OCI-LY7 (cell line): ENCODE measurements at regions not wholly inside any gene's neighbourhood (a gene's known extent, or its start where the extent isn't known, plus 50 kb on each side); places are given as distances from the start of the nearest gene placed in this dataset.
"Not testable (repeated sequence)": the region's sequence is repeated elsewhere in the genome, so short reads cannot be mapped to it uniquely, and the experiment has no call there.

Source experiments
- BruUV-seq: library from RNA; stranded (reverse); fragments of 400-500 nt; replicated peaks from 2 replicates; lab custom pipeline; 2021; lab: Mats Ljungman, UMichigan
- CTCF ChIA-PET: fragments of 300-600 bp; sonication (Branson Sonifier 250); formaldehyde crosslinking; loops from one replicate; lab custom pipeline; 2022; ENCODE audit warnings: antibody characterized with exemption; ENCODE audit not compliant: unreplicated experiment; lab: Charles Lee
- POLR2A ChIA-PET: fragments of 300-600 bp; sonication (Branson Sonifier 250); formaldehyde crosslinking; loops from one replicate; lab custom pipeline; 2022; ENCODE audit warnings: antibody characterized with exemption; lab: Charles Lee
- DNase-seq: peaks from one replicate; pipeline ENCODE4 v3.0.0-alpha.2; 2015; ENCODE audit warnings: low spot score
- H2AFZ ChIP-seq: fragments of 200-600 bp; sonication (generic), shearing (Covaris generic); 2 replicates; pipeline ENCODE4 v1.6.1; 2014; ENCODE audit warnings: mild to moderate bottlenecking, antibody characterized with exemption, low read length, moderate library complexity
- H3K27ac ChIP-seq: fragments of 200-600 bp; sonication (generic); 2 replicates; pipeline ENCODE4 v1.5.1; 2014; ENCODE audit warnings: mixed run types, low read depth, mild to moderate bottlenecking, moderate library complexity, low read length, inconsistent platforms; ENCODE audit not compliant: poor library complexity, severe bottlenecking
- H3K36me3 ChIP-seq: fragments of 200-600 bp; sonication (generic); 2 replicates; pipeline ENCODE4 v1.6.1; 2014; ENCODE audit warnings: mild to moderate bottlenecking, antibody characterized with exemption, low read length, moderate library complexity, mixed read lengths; ENCODE audit not compliant: insufficient read depth
- H3K4me1 ChIP-seq: fragments of 200-600 bp; sonication (generic); 2 replicates; pipeline ENCODE4 v1.5.1; 2014; ENCODE audit warnings: mild to moderate bottlenecking, low read length; ENCODE audit not compliant: insufficient read depth, poor library complexity, severe bottlenecking
- H3K4me2 ChIP-seq: fragments of 200-600 bp; sonication (generic); 2 replicates; pipeline ENCODE4 v1.6.1; 2014; ENCODE audit warnings: mild to moderate bottlenecking, low read length
- H3K4me3 ChIP-seq: fragments of 200-600 bp; sonication (generic); 2 replicates; pipeline ENCODE4 v1.5.1; 2014; ENCODE audit warnings: mild to moderate bottlenecking, low read depth, low read length; ENCODE audit not compliant: poor library complexity, severe bottlenecking
- H3K79me2 ChIP-seq: fragments of 200-600 bp; sonication (generic); 2 replicates; pipeline ENCODE4 v1.6.1; 2016; ENCODE audit warnings: low read depth, mild to moderate bottlenecking, low read length, moderate library complexity, mixed read lengths; ENCODE audit not compliant: insufficient read depth
- H3K9me2 ChIP-seq: fragments of 200-600 bp; sonication (generic); 2 replicates; pipeline ENCODE4 v1.6.1; 2016; ENCODE audit warnings: mild to moderate bottlenecking, low read length, mixed read lengths; ENCODE audit not compliant: insufficient read depth
- H3K9me3 ChIP-seq: fragments of 200-600 bp; sonication (generic); 2 replicates; pipeline ENCODE4 v1.6.1; 2014; ENCODE audit warnings: mild to moderate bottlenecking, mixed run types, low read length, mixed read lengths
- H4K20me1 ChIP-seq: fragments of 200-600 bp; sonication (generic); 2 replicates; pipeline ENCODE4 v1.6.1; 2014; ENCODE audit warnings: mild to moderate bottlenecking, antibody characterized with exemption, low read length, moderate library complexity, mixed read lengths; ENCODE audit not compliant: insufficient read depth
- EZH2phosphoT487 ChIP-seq: fragments of 200-600 bp; sonication (generic); IDR thresholded peaks from 2 replicates; pipeline ENCODE4 v1.6.1; 2018; ENCODE audit warnings: low read depth, borderline replicate concordance, mild to moderate bottlenecking, mixed run types, antibody characterized with exemption, low read length, moderate library complexity, mixed read lengths
- intact Hi-C: fragments of 100-400 bp; cut with micrococcal nuclease; formaldehyde crosslinking; loops from one replicate; pipeline ENCODE4 v1.10.0; 2022; ENCODE audit not compliant: unreplicated experiment
- TF ChIP-seq, protein P1 (sequence below): fragments of 200-600 bp; sonication (generic); conservative IDR thresholded peaks from 2 replicates; pipeline ENCODE4 v1.5.1; 2014; ENCODE audit warnings: mild to moderate bottlenecking, antibody characterized with exemption, low read length, moderate library complexity, mixed read lengths

DNA sequence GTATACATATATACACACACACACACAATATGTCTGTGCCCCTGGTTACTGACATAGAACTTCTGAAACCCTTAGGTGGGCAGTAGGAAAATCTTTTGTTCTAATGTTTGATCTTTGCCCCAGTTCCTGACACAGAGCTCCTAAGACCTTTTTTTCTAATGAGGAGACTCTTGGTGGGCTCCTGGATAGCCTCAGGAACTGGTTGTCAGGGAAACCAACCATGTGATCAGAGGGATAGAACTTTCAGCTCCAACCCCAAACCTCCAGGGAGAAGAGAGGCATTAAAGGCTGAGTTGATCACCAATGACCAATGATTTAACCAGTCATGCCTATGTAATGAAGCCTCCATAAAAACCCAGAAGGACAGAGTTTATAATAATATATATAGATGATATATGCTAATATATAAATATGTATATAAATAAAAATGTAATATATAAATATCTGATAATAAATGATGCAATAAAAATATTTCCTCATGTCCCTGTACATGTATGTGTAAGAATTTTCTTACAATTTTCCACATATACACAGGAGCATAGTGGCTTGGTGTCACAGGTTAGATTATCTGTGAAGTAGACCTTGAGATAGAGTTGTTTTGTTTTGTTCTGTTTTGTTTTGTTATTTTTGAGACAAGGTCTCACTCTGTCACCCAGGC, 93.3 kb downstream of the GPX5 start:
- ChIA-PET POLR2A (interaction anchor here (0.6 kb wide), 1 partner anchor 81 kb away, joined by 3 read pairs; no protein-coding TSS in a partner anchor), CTCF (no interaction called here)
- DNase-seq, result no peak
- TF ChIP-seq EZH2phosphoT487, result no peak
- TF ChIP-seq, protein P1, sequence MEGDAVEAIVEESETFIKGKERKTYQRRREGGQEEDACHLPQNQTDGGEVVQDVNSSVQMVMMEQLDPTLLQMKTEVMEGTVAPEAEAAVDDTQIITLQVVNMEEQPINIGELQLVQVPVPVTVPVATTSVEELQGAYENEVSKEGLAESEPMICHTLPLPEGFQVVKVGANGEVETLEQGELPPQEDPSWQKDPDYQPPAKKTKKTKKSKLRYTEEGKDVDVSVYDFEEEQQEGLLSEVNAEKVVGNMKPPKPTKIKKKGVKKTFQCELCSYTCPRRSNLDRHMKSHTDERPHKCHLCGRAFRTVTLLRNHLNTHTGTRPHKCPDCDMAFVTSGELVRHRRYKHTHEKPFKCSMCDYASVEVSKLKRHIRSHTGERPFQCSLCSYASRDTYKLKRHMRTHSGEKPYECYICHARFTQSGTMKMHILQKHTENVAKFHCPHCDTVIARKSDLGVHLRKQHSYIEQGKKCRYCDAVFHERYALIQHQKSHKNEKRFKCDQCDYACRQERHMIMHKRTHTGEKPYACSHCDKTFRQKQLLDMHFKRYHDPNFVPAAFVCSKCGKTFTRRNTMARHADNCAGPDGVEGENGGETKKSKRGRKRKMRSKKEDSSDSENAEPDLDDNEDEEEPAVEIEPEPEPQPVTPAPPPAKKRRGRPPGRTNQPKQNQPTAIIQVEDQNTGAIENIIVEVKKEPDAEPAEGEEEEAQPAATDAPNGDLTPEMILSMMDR, result no peak
- Histone ChIP-seq H3K36me3 (no peaks in the 10 kb centered on the region), H2AFZ (no peak overlapping the region), H3K4me1 (no peaks in the 10 kb centered on the region), H3K9me2 (no peaks in the 10 kb centered on the region), H3K79me2 (no peaks in the 10 kb centered on the region), H3K9me3 (no peaks in the 10 kb centered on the region), H3K4me2 (no peak overlapping the region), H3K27ac (no peak overlapping the region), H4K20me1 (no peaks in the 10 kb centered on the region), H3K4me3 (no peak overlapping the region)
- intact Hi-C loops, result no loop called here
- no TSS peak for BruUV-seq

DNA sequence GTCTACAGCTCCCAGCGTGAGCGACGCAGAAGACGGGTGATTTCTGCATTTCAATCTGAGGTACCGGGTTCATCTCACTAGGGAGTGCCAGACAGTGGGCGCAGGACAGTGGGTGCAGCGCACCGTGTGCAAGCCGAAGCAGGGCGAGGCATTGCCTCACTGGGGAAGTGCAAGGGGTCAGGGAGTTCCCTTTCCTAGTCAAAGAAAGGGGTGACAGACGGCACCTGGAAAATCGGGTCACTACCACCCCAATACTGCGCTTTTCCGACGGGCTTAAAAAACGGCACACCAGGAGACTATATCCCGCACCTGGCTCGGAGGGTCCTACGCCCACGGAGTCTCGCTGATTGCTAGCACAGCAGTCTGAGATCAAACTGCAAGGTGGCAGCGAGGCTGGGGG, 95.6 kb downstream of the GPX5 start:
- H3K4me2 ChIP-seq, H2AFZ ChIP-seq, H4K20me1 ChIP-seq, H3K79me2 ChIP-seq, BruUV-seq, POLR2A ChIA-PET, H3K4me1 ChIP-seq, CTCF ChIA-PET, H3K9me2 ChIP-seq, intact Hi-C loops, H3K36me3 ChIP-seq, DNase-seq, H3K4me3 ChIP-seq, H3K9me3 ChIP-seq, H3K27ac ChIP-seq: not testable (repeated sequence)

DNA sequence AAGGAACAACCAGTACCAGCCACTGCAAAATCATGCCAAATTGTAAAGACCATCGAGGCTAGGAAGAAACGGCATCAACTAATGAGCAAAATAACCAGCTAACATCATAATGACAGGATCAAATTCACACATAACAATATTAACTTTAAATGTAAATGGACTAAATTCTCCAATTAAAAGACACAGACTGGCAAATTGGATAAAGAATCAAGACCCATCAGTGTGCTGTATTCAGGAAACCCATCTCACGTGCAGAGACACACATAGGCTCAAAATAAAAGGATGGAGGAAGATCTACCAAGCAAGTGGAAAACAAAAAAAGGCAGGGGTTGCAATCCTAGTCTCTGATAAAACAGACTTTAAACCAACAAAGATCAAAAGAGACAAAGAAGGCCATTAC, 97.6 kb downstream of the GPX5 start:
- DNase-seq, H3K4me1 ChIP-seq, H3K9me2 ChIP-seq, H3K27ac ChIP-seq, BruUV-seq, H4K20me1 ChIP-seq, CTCF ChIA-PET, POLR2A ChIA-PET, H2AFZ ChIP-seq, intact Hi-C loops, H3K4me3 ChIP-seq, H3K9me3 ChIP-seq, H3K79me2 ChIP-seq, H3K36me3 ChIP-seq, H3K4me2 ChIP-seq: not testable (repeated sequence)

DNA sequence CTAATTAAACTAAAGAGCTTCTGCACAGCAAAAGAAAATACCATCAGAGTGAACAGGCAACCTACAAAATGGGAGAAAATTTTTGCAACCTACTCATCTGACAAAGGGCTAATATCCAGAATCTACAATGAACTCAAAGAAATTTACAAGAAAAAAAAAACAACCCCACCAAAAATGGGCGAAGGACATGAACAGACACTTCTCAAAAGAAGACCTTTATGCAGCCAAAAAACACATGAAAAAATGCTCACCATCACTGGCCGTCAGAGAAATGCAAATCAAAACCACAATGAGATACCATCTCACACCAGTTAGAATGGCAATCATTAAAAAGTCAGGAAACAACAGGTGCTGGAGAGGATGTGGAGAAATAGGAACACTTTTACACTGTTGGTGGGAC, 100.7 kb downstream of the GPX5 start:
- CTCF ChIA-PET, H3K4me1 ChIP-seq, DNase-seq, H3K9me2 ChIP-seq, intact Hi-C loops, H3K79me2 ChIP-seq, H3K36me3 ChIP-seq, POLR2A ChIA-PET, H3K27ac ChIP-seq, H3K4me3 ChIP-seq, BruUV-seq, H3K9me3 ChIP-seq, H3K4me2 ChIP-seq, H4K20me1 ChIP-seq, H2AFZ ChIP-seq: not testable (repeated sequence)
